WTC11 (cell line): ENCODE measurements at regions not wholly inside any gene's neighbourhood (a gene's known extent, or its start where the extent isn't known, plus 50 kb on each side); places are given as distances from the start of the nearest gene placed in this dataset.

ENCODE experiments used
- ATAC-seq: fragments of 200-7000 bp; cut with Tn5 transposase; 2 replicates; pipeline ENCODE4 v1.10.0; 2021; ENCODE audit warnings: mild to moderate bottlenecking, moderate library complexity
- CTCF ChIA-PET: fragments of 300-600 bp; sonication (Branson Sonifier 250); formaldehyde crosslinking; loops from one replicate; lab custom pipeline; 2021; ENCODE audit warnings: antibody characterized with exemption; lab: Charles Lee
- POLR2A ChIA-PET: fragments of 350-600 bp; sonication (Branson Sonifier 250); formaldehyde crosslinking; loops from one replicate; lab custom pipeline; 2021; ENCODE audit warnings: antibody characterized with exemption; lab: Charles Lee
- DNase-seq: peaks from one replicate; pipeline ENCODE4 v3.0.0; 2021; ENCODE audit warnings: low spot score
- H3K27ac Mint-ChIP-seq: 2 replicates; pipeline ENCODE4 v1.8.0; 2021; ENCODE audit warnings: mixed read lengths
- H3K27me3 Mint-ChIP-seq: 2 replicates; pipeline ENCODE4 v1.8.0; 2021; ENCODE audit warnings: low read depth, mild to moderate bottlenecking, moderate library complexity, mixed read lengths
- H3K36me3 Mint-ChIP-seq: 2 replicates; pipeline ENCODE4 v1.8.0; 2021; ENCODE audit warnings: mixed read lengths
- H3K4me1 Mint-ChIP-seq: 2 replicates; pipeline ENCODE4 v1.8.0; 2022; ENCODE audit warnings: mixed read lengths
- H3K4me3 Mint-ChIP-seq: 2 replicates; pipeline ENCODE4 v1.8.0; 2021; ENCODE audit warnings: mild to moderate bottlenecking, moderate library complexity, mixed read lengths
- H3K9me3 Mint-ChIP-seq: 2 replicates; pipeline ENCODE4 v1.8.0; 2021; ENCODE audit warnings: mixed read lengths
- ARID4B ChIP-seq: sonication (generic); formaldehyde crosslinking; IDR thresholded peaks from 2 replicates; pipeline ENCODE4 v1.8.0; 2023; ENCODE audit warnings: missing genetic modification reagents, mild to moderate bottlenecking, borderline replicate concordance
- CREB1 ChIP-seq: sonication (generic); formaldehyde crosslinking; IDR thresholded peaks from 2 replicates; pipeline ENCODE4 v1.8.0; 2023; ENCODE audit warnings: mild to moderate bottlenecking, missing genetic modification reagents
- E2F1 ChIP-seq: sonication (generic); formaldehyde crosslinking; IDR thresholded peaks from 2 replicates; pipeline ENCODE4 v1.8.0; 2022; ENCODE audit warnings: mild to moderate bottlenecking, missing genetic modification reagents
- ERG ChIP-seq: fragments of 250-450 bp; sonication (Bioruptor Pico); IDR thresholded peaks from 2 replicates; pipeline ENCODE4 v1.8.0; 2021; ENCODE audit warnings: mild to moderate bottlenecking
- ESRRA ChIP-seq: sonication (generic); formaldehyde crosslinking; IDR thresholded peaks from 2 replicates; pipeline ENCODE4 v1.8.1; 2022; ENCODE audit warnings: mild to moderate bottlenecking, missing genetic modification reagents, borderline replicate concordance
- IRF2 ChIP-seq: sonication (generic); formaldehyde crosslinking; IDR thresholded peaks from 2 replicates; pipeline ENCODE4 v1.8.0; 2022; ENCODE audit warnings: low read depth, missing genetic modification reagents, borderline replicate concordance
- NFATC4 ChIP-seq: fragments of 250-450 bp; sonication (Bioruptor Pico); IDR thresholded peaks from 2 replicates; pipeline ENCODE4 v1.9.0; 2021; ENCODE audit warnings: mild to moderate bottlenecking
- NFYB ChIP-seq: sonication (generic); formaldehyde crosslinking; conservative IDR thresholded peaks from 2 replicates; pipeline ENCODE4 v1.8.0; 2022; ENCODE audit warnings: low read depth, missing genetic modification reagents
- NR1H2 ChIP-seq: sonication (generic); formaldehyde crosslinking; IDR thresholded peaks from 2 replicates; pipeline ENCODE4 v1.9.0; 2021; ENCODE audit warnings: mild to moderate bottlenecking, moderate library complexity, missing genetic modification reagents
- NR2C2 ChIP-seq: sonication (generic); formaldehyde crosslinking; IDR thresholded peaks from 2 replicates; pipeline ENCODE4 v1.8.0; 2022; ENCODE audit warnings: mild to moderate bottlenecking, missing genetic modification reagents
- PREB ChIP-seq: sonication (generic); formaldehyde crosslinking; IDR thresholded peaks from 2 replicates; pipeline ENCODE4 v1.8.1; 2022; ENCODE audit warnings: mild to moderate bottlenecking, missing genetic modification reagents, moderate library complexity, borderline replicate concordance
- STAT6 ChIP-seq: sonication (generic); formaldehyde crosslinking; conservative IDR thresholded peaks from 2 replicates; pipeline ENCODE4 v1.8.1; 2023; ENCODE audit warnings: mild to moderate bottlenecking, low read depth, missing genetic modification reagents, moderate library complexity
- TCF7 ChIP-seq: sonication (generic); formaldehyde crosslinking; IDR thresholded peaks from 2 replicates; pipeline ENCODE4 v1.8.0; 2022; ENCODE audit warnings: mild to moderate bottlenecking, low read depth, missing genetic modification reagents, moderate library complexity
- TEAD1 ChIP-seq: sonication (generic); formaldehyde crosslinking; IDR thresholded peaks from 2 replicates; pipeline ENCODE4 v1.8.0; 2022; ENCODE audit warnings: mild to moderate bottlenecking, missing genetic modification reagents
- USF2 ChIP-seq: sonication (generic); formaldehyde crosslinking; IDR thresholded peaks from 2 replicates; pipeline ENCODE4 v1.8.1; 2023; ENCODE audit warnings: mild to moderate bottlenecking, missing genetic modification reagents, moderate library complexity
- ZNF219 ChIP-seq: sonication (generic); formaldehyde crosslinking; IDR thresholded peaks from 2 replicates; pipeline ENCODE4 v1.8.0; 2023; ENCODE audit warnings: missing genetic modification reagents, mild to moderate bottlenecking, borderline replicate concordance
- ZNF416 ChIP-seq: fragments of 250-450 bp; sonication (Bioruptor Pico); IDR thresholded peaks from 2 replicates; pipeline ENCODE4 v1.9.0; 2021; ENCODE audit warnings: mild to moderate bottlenecking, inconsistent platforms
- ZSCAN18 ChIP-seq: fragments of 250-450 bp; sonication (Bioruptor Pico); IDR thresholded peaks from 2 replicates; pipeline ENCODE4 v2.1.2; 2022; ENCODE audit warnings: mild to moderate bottlenecking, moderate library complexity

- H3K4me1 Mint-ChIP-seq, result peaks cover 2% of the 10 kb centered on the region; the same call in 1 of the 2 replicates
- ChIA-PET CTCF (interaction anchor here (0.9 to 1.6 kb wide), 3 partner anchors 8 to 106 kb away, joined by 3 to 10 read pairs (median 3); no protein-coding TSS in a partner anchor), POLR2A (no interaction called here)
- DNase-seq, result no peak
- no peaks in the 10 kb centered on the region for H3K9me3 Mint-ChIP-seq
- 0 out of 2 replicates have a peak, but pooled peaks cover 2% of the 10 kb centered on the region for H3K27me3 Mint-ChIP-seq
- H3K4me3 Mint-ChIP-seq, result no peak overlapping the region
- H3K27ac Mint-ChIP-seq, result no peak overlapping the region
- ATAC-seq, result no peak
- no peaks in the 10 kb centered on the region for H3K36me3 Mint-ChIP-seq
- TF ChIP-seq STAT6 (CRISPR knock-in tag) (no peak), IRF2 (CRISPR knock-in tag) (no peak), USF2 (CRISPR knock-in tag) (no peak)
These were observed 124.4 kb downstream of the DAD1 start for GRCh38 chr14:22464422-22465142.

GRCh38 chr14:22463763-22464173 lies 125.3 kb downstream of the DAD1 start:
- no peak overlapping the region for H3K4me3 Mint-ChIP-seq
- TF ChIP-seq TCF7 (CRISPR knock-in tag), result no peak
- no peak for TF ChIP-seq ZNF219 (CRISPR knock-in tag)
- TF ChIP-seq ZNF416 (CRISPR knock-in tag), result no peak
- no peak for TF ChIP-seq NR2C2 (CRISPR knock-in tag)
- no peak for TF ChIP-seq NR1H2 (CRISPR knock-in tag)
- TF ChIP-seq ESRRA (CRISPR knock-in tag), result no peak
- TF ChIP-seq ARID4B (CRISPR knock-in tag), result no peak
- no peak for TF ChIP-seq TEAD1 (CRISPR knock-in tag)
- TF ChIP-seq NFYB (CRISPR knock-in tag), result no peak
- TF ChIP-seq NFATC4 (CRISPR knock-in tag), result no peak
- TF ChIP-seq CREB1, result no peak
- TF ChIP-seq ERG (CRISPR knock-in tag), result no peak
- no peak for TF ChIP-seq E2F1 (CRISPR knock-in tag)
- no peak for TF ChIP-seq ZSCAN18 (CRISPR knock-in tag)
- no peak for TF ChIP-seq PREB (CRISPR knock-in tag)
- ChIA-PET CTCF (interaction anchor here (1.4 to 1.6 kb wide), 2 partner anchors 9 to 106 kb away, joined by 3 to 10 read pairs; no protein-coding TSS in a partner anchor), POLR2A (no interaction called here)
- no peak for DNase-seq
- peaks cover 2% of the 10 kb centered on the region; the same call in 1 of the 2 replicates for H3K4me1 Mint-ChIP-seq
- H3K36me3 Mint-ChIP-seq, result no peaks in the 10 kb centered on the region
- H3K27me3 Mint-ChIP-seq, result 0 out of 2 replicates have a peak, but pooled peaks cover 2% of the 10 kb centered on the region
- H3K27ac Mint-ChIP-seq, result no peak overlapping the region
- H3K9me3 Mint-ChIP-seq, result no peaks in the 10 kb centered on the region
- ATAC-seq, result no peak
